CD14-positive monocyte (primary cell): ENCODE measurements at regions not wholly inside any gene's neighbourhood (a gene's known extent, or its start where the extent isn't known, plus 50 kb on each side); places are given as distances from the start of the nearest gene placed in this dataset.

Experiments
- DNase-seq, 3 donors: peaks; one replicate each; pipeline ENCODE4 v3.0.0-alpha.2; 2011 to 2022
- H2AFZ ChIP-seq: 2 replicates; pipeline ENCODE4 v1.6.0; 2012; ENCODE audit warnings: mild to moderate bottlenecking, low read depth, low read length, inconsistent platforms; ENCODE audit not compliant: insufficient read depth, poor library complexity, severe bottlenecking
- H3K27ac ChIP-seq, 2 donors: 1 replicate in 1 of 2; 2 replicates in 1 of 2; pipeline ENCODE4 v1.5.1; 2012 to 2013; ENCODE audit warnings: low read length in 2 of 2, control low read depth in 1 of 2, inconsistent platforms in 1 of 2, low read depth in 1 of 2, mild to moderate bottlenecking in 1 of 2
- H3K27me3 ChIP-seq, 2 donors: one replicate each; pipeline versions ENCODE4 v1.6.0 to v1.6.1; 2011 to 2013; ENCODE audit warnings: low read length in 2 of 2; ENCODE audit not compliant: control insufficient read depth in 2 of 2, insufficient read depth in 2 of 2
- H3K36me3 ChIP-seq, 2 donors: replicated peaks in 1 of 2; 1 replicate in 1 of 2; 2 replicates in 1 of 2; pipeline versions ENCODE4 v1.5.1 to v1.6.1; 2012 to 2013; ENCODE audit warnings: low read length in 2 of 2, control low read depth in 1 of 2, inconsistent platforms in 1 of 2, mild to moderate bottlenecking in 1 of 2; ENCODE audit not compliant: insufficient read depth in 2 of 2, control insufficient read depth in 1 of 2
- H3K4me1 ChIP-seq, 2 donors: 1 replicate in 1 of 2; 2 replicates in 1 of 2; pipeline versions ENCODE4 v1.5.1 to v1.6.1; 2012 to 2013; ENCODE audit warnings: low read length in 2 of 2, control low read depth in 1 of 2, inconsistent platforms in 1 of 2, mild to moderate bottlenecking in 1 of 2, moderate library complexity in 1 of 2; ENCODE audit not compliant: insufficient read depth in 2 of 2, control insufficient read depth in 1 of 2
- H3K4me2 ChIP-seq: replicated peaks from 2 replicates; pipeline ENCODE3; 2012; ENCODE audit warnings: low read length, moderate library complexity, mild to moderate bottlenecking; ENCODE audit not compliant: poor library complexity, severe bottlenecking; ENCODE audit errors: extremely low read depth
- H3K4me3 ChIP-seq, 3 experiments: fragments of 200-600 bp in 1 of 3; sonication (generic) in 1 of 3; replicated peaks in 1 of 3; 1 replicate in 2 of 3; 2 replicates in 1 of 3; pipeline ENCODE4 v1.5.1; 2011 to 2013; ENCODE audit warnings: low read length in 3 of 3, mild to moderate bottlenecking in 3 of 3, control low read depth in 2 of 3, low read depth in 2 of 3, inconsistent platforms in 1 of 3, moderate library complexity in 1 of 3
- H3K79me2 ChIP-seq: 2 replicates; pipeline ENCODE4 v1.6.0; 2012; ENCODE audit warnings: mild to moderate bottlenecking, control low read depth, inconsistent platforms, low read length, moderate library complexity; ENCODE audit not compliant: insufficient read depth
- H3K9ac ChIP-seq: 2 replicates; pipeline ENCODE4 v1.6.0; 2017; ENCODE audit warnings: low read length, mild to moderate bottlenecking; ENCODE audit not compliant: insufficient read depth, poor library complexity, severe bottlenecking
- H3K9me3 ChIP-seq, 2 donors: replicated peaks in 1 of 2; 1 replicate in 1 of 2; 2 replicates in 1 of 2; pipeline versions ENCODE4 v1.5.1 to v1.6.1; 2012 to 2013; ENCODE audit warnings: low read length in 2 of 2, control low read depth in 1 of 2; ENCODE audit not compliant: control insufficient read depth in 1 of 2, insufficient read depth in 1 of 2
- H4K20me1 ChIP-seq: 2 replicates; pipeline ENCODE4 v1.6.0; 2012; ENCODE audit warnings: mild to moderate bottlenecking, low read length, control low read depth, moderate library complexity; ENCODE audit not compliant: insufficient read depth
- H3K27ac Mint-ChIP-seq, 7 donors: one replicate each; pipeline ENCODE4 v1.8.0; 2020; ENCODE audit warnings: mild to moderate bottlenecking in 7 of 7, mixed read lengths in 7 of 7, moderate library complexity in 6 of 7, inconsistent platforms in 2 of 7
- H3K27me3 Mint-ChIP-seq, 3 donors: one replicate each; pipeline ENCODE4 v1.8.0; 2021 to 2022; ENCODE audit warnings: low read depth in 3 of 3, mild to moderate bottlenecking in 3 of 3, mixed read lengths in 3 of 3, moderate library complexity in 3 of 3, inconsistent platforms in 1 of 3
- H3K36me3 Mint-ChIP-seq, 2 donors: one replicate each; pipeline ENCODE4 v1.8.0; 2020; ENCODE audit warnings: mixed read lengths in 2 of 2, inconsistent platforms in 1 of 2, mild to moderate bottlenecking in 1 of 2
- H3K4me1 Mint-ChIP-seq: one replicate; pipeline ENCODE4 v1.8.0; 2020; ENCODE audit warnings: mild to moderate bottlenecking, mixed read lengths
- H3K4me3 Mint-ChIP-seq, 2 donors: one replicate each; pipeline ENCODE4 v1.8.0; 2020; ENCODE audit warnings: mild to moderate bottlenecking in 2 of 2, mixed read lengths in 2 of 2, moderate library complexity in 1 of 2
- H3K9me3 Mint-ChIP-seq, 7 donors: one replicate each; pipeline ENCODE4 v1.8.0; 2020 to 2022; ENCODE audit warnings: mixed read lengths in 7 of 7, mild to moderate bottlenecking in 6 of 7, moderate library complexity in 6 of 7, inconsistent platforms in 2 of 7
- CTCF ChIP-seq: fragments of 200-600 bp; IDR thresholded peaks from one replicate; pipeline ENCODE4 v1.8.0; 2022; ENCODE audit warnings: antibody characterized with exemption, mild to moderate bottlenecking
- WGBS: methylation state at CpG from one replicate; pipeline ENCODE4 v1.1.5; 2013; ENCODE audit warnings: missing lambda C conversion rate; ENCODE audit not compliant: insufficient coverage; 5-methylcytosine and 5-hydroxymethylcytosine counted together
- intact Hi-C, 2 donors: fragments of 100-400 bp; cut with micrococcal nuclease; formaldehyde crosslinking; loops; one replicate each; pipeline versions ENCODE4 v1.15.0 to v1.15.1; 2023

GRCh38 chr1:2962946-2963345, 58.3 kb upstream of the ACTRT2 start:
- H3K27me3 Mint-ChIP-seq, result peaks cover 3 to 7% (median 4%) of the 10 kb centered on the region in 3 donors
- Histone ChIP-seq H2AFZ (no peak overlapping the region), H3K36me3 (no peaks in the 10 kb centered on the region), H3K27me3 (peaks cover 0 to 4% of the 10 kb centered on the region in 2 donors), H4K20me1 (no peaks in the 10 kb centered on the region), H3K9ac (no peak overlapping the region), H3K27ac (no peak overlapping the region), H3K4me2 (no peak overlapping the region), H3K79me2 (no peaks in the 10 kb centered on the region), H3K4me3 (no peak overlapping the region), H3K9me3 (peaks cover 13 to 19% of the 10 kb centered on the region in 2 donors), H3K4me1 (no peaks in the 10 kb centered on the region)
- TF ChIP-seq CTCF, result no peak
- H3K36me3 Mint-ChIP-seq, result no peaks in the 10 kb centered on the region
- H3K9me3 Mint-ChIP-seq, result peaks cover 8 to 22% (median 17%) of the 10 kb centered on the region in 7 donors
- DNase-seq, result no peak
- 98% methylated on average over 7 of the region's 13 CpGs for WGBS
- H3K4me1 Mint-ChIP-seq, result no peaks in the 10 kb centered on the region
- intact Hi-C loops, result no loop called here
- no peak overlapping the region for H3K27ac Mint-ChIP-seq
- no peak overlapping the region for H3K4me3 Mint-ChIP-seq

- no peaks in the 10 kb centered on the region for H3K4me1 ChIP-seq
- peaks cover 0 to 2% (median 0%) of the 10 kb centered on the region in 7 donors for H3K9me3 Mint-ChIP-seq
- no peak overlapping the region for H3K27ac Mint-ChIP-seq
- no peaks in the 10 kb centered on the region for H4K20me1 ChIP-seq
- H3K36me3 ChIP-seq, result no peaks in the 10 kb centered on the region
- no peak overlapping the region for H3K27ac ChIP-seq
- no peaks in the 10 kb centered on the region for H3K79me2 ChIP-seq
- DNase-seq, result no peak
- H3K27me3 ChIP-seq, result peaks cover 0 to 16% of the 10 kb centered on the region in 2 donors
- H3K4me1 Mint-ChIP-seq, result no peaks in the 10 kb centered on the region
- H3K36me3 Mint-ChIP-seq, result no peaks in the 10 kb centered on the region
- no peak for TF ChIP-seq CTCF
- WGBS, result 91% methylated on average over 4 of the region's 4 CpGs
- H3K4me2 ChIP-seq, result no peak overlapping the region
- no peak overlapping the region for H3K4me3 Mint-ChIP-seq
- H2AFZ ChIP-seq, result no peak overlapping the region
- peaks cover 7 to 16% (median 9%) of the 10 kb centered on the region in 3 donors for H3K27me3 Mint-ChIP-seq
- H3K9ac ChIP-seq, result no peak overlapping the region
- intact Hi-C loops, result no loop called here
- H3K9me3 ChIP-seq, result no peaks in the 10 kb centered on the region
- H3K4me3 ChIP-seq, result no peak overlapping the region
These were observed 55.6 kb upstream of the ACTRT2 start for GRCh38 chr1:2965676-2966075.
